GM12872 (cell line): ENCODE measurements at regions not wholly inside any gene's neighbourhood (a gene's known extent, or its start where the extent isn't known, plus 50 kb on each side); places are given as distances from the start of the nearest gene placed in this dataset.

Source experiments
- CTCF ChIP-seq: IDR thresholded peaks from 3 replicates; pipeline ENCODE4 v1.5.1; 2011; ENCODE audit warnings: low read depth, mild to moderate bottlenecking, low read length, moderate library complexity; ENCODE audit not compliant: insufficient read depth

- no peak for TF ChIP-seq CTCF
Observed at GRCh38 chr5:89994266-89994665, 415.3 kb downstream of the CETN3 start.

GRCh38 chr5:89992201-89992600, 417.4 kb downstream of the CETN3 start:
- TF ChIP-seq CTCF, result no peak

- TF ChIP-seq CTCF, result no peak
Observed at GRCh38 chr5:89991592-89991991, 418.0 kb downstream of the CETN3 start.

GRCh38 chr5:89989776-89990175, 419.8 kb downstream of the CETN3 start:
- no peak for TF ChIP-seq CTCF

- no peak for TF ChIP-seq CTCF
Observed at GRCh38 chr5:89988998-89989655, 420.4 kb downstream of the CETN3 start.

- TF ChIP-seq CTCF, result no peak
Observed at GRCh38 chr5:89988129-89988810, 421.3 kb downstream of the CETN3 start.

GRCh38 chr5:89983216-89983615, 426.3 kb downstream of the CETN3 start:
- TF ChIP-seq CTCF, result no peak
